Psoas muscle (tissue), 7 donors: ENCODE measurements at regions not wholly inside any gene's neighbourhood (a gene's known extent, or its start where the extent isn't known, plus 50 kb on each side); places are given as distances from the start of the nearest gene placed in this dataset.

ENCODE experiments used
- ATAC-seq, 4 donors: fragments of 200-7000 bp; cut with Tn5 transposase; one replicate each; pipeline ENCODE4 v1.9.1; 2020; ENCODE audit warnings: moderate library complexity in 3 of 4, mild to moderate bottlenecking in 2 of 4
- DNase-seq, 2 donors: peaks; one replicate each; pipeline ENCODE4 v3.0.0-alpha.2; 2020
- H3K27ac ChIP-seq: fragments of 200-600 bp; one replicate; pipeline ENCODE4 v1.8.0; 2022
- H3K27me3 ChIP-seq, 3 donors: fragments of 200-600 bp in 1 of 3; one replicate each; pipeline versions ENCODE4 v1.6.1 to v1.8.0; 2013 to 2022; ENCODE audit warnings: low read length in 2 of 3, mild to moderate bottlenecking in 2 of 3, moderate library complexity in 1 of 3; ENCODE audit not compliant: insufficient read depth in 3 of 3
- H3K36me3 ChIP-seq, 2 donors: fragments of 200-600 bp in 1 of 2; one replicate each; pipeline versions ENCODE4 v1.6.1 to v1.8.0; 2013 to 2022; ENCODE audit warnings: low read depth in 1 of 2, mild to moderate bottlenecking in 1 of 2, moderate library complexity in 1 of 2; ENCODE audit not compliant: insufficient read depth in 1 of 2
- H3K4me1 ChIP-seq: fragments of 200-600 bp; one replicate; pipeline ENCODE4 v1.8.0; 2022
- H3K4me3 ChIP-seq: fragments of 200-600 bp; one replicate; pipeline ENCODE4 v1.8.0; 2022; ENCODE audit warnings: mild to moderate bottlenecking
- H3K9me3 ChIP-seq: fragments of 200-600 bp; one replicate; pipeline ENCODE4 v1.8.0; 2022
- CTCF ChIP-seq: fragments of 200-600 bp; IDR thresholded peaks from one replicate; pipeline ENCODE4 v1.8.0; 2022; ENCODE audit warnings: antibody characterized with exemption
- WGBS, 3 donors: extraction: QIAGEN DNeasy Blood & Tissue Kit; methylation state at CpG; one replicate each; pipeline versions ENCODE4 v1.1.6 to v1.1.7; 2013; 5-methylcytosine and 5-hydroxymethylcytosine counted together
- intact Hi-C, 2 donors: fragments of 100-400 bp; cut with DNase I; formaldehyde crosslinking; loops; one replicate each; pipeline versions ENCODE4 v1.11.0 to v1.14.2; 2022
- donor health status: healthy with polysubstance abuse.
- donor health status: DM: no; HTN: no; CAD: no; lungs with moderate emphysema.
- donor health status: Bipolar disorder and iron deficiency.
- donor health status: healthy.
- donor health status: DM: yes; HTN: yes; CAD: no.
- donor health status: DM: no; HTN: no; CAD: no.
- donor health status: DM: yes; HTN: yes; CAD: no.

DNA sequence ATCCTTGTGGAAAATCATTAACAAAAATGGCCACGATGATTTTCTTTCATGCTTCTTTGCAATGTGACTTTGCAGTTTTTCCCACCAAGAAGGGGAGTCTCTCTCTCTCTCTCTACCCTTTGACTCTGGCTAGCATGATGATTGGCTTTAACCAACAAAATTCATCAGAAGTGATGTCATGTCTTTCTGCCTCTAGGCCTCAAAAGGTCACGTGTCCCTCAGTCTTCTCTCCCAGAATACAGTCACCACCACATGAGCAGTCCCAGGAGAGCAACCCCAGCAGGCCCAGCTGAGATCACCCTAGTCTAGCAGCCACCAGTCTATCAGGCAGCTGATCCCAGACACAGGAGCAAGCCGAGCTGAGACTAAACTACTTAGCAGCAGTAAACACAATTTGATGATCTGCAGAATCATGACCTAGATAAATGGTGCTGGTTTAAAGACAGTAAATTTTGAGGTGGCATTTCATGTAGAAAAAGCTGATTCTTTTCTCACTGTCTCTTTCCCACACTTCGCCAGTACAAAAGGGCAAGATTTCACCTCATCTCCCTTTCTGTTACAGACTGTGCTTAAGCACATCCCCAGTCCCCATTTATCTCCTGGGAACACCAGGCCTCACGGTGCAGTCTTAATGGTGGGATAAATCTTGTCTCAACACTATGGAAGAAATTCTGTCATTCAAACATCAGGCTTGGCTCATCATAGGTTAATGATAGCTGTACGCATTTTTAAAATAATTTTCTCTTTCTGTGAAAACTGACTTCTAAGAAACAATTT, 132.7 kb downstream of the SCG2 start:
- no peaks in the 10 kb centered on the region for H3K9me3 ChIP-seq
- no peaks in the 10 kb centered on the region for H3K36me3 ChIP-seq
- H3K27ac ChIP-seq: peak overlapping the region; percentile 38
- no peaks in the 10 kb centered on the region for H3K27me3 ChIP-seq
- WGBS, 3 donors: 43 to 60% (median 45%) methylated on average over 6 of the region's 6 CpGs
- no peak for TF ChIP-seq CTCF
- intact Hi-C loops: loop anchor here in 1 of 2 donors (10.0 kb wide), 1 partner anchor 145 kb away; no protein-coding TSS in a partner anchor
- no peaks in the 10 kb centered on the region for H3K4me1 ChIP-seq
- H3K4me3 ChIP-seq: no peak overlapping the region
- DNase-seq (peak; percentile 58 to 67), ATAC-seq (peak; percentile 29 to 47 (median 40))

DNA sequence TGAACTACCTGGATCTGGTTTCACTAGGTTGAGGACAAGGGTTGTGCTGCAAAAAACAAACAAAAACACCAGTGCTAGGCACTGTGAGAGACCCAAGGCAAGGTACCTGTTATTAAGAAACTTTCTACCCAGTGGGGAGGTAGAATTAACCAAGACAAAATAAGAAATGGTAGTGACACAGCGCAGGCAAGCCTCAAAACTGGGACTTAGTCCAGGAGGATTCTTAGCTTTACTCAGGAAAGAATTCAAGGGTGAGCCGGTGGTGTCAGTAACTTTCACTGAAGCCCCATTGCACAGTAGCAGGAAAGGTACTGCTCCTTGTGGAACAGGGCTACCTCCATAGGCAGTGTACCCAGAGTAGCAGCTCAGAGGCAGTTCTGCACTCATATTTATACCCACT, 131.6 kb downstream of the SCG2 start:
- Histone ChIP-seq H3K27ac (no peak overlapping the region), H3K9me3 (no peaks in the 10 kb centered on the region), H3K27me3 (no peaks in the 10 kb centered on the region), H3K4me3 (no peak overlapping the region), H3K36me3 (no peaks in the 10 kb centered on the region), H3K4me1 (no peaks in the 10 kb centered on the region)
- no peak for TF ChIP-seq CTCF
- intact Hi-C loops: no loop called here
- ATAC-seq (no peak), DNase-seq (no peak)
- WGBS, 3 donors: 31 to 59% (median 33%) methylated on average over 2 of the region's 2 CpGs

- DNase-seq (no peak), ATAC-seq (no peak)
- 93 to 96% (median 94%) methylated on average over 4 of the region's 4 CpGs for WGBS, 3 donors
Measured at GRCh38 chr2:223472771-223473170, 129.4 kb downstream of the SCG2 start.

GRCh38 chr2:223474893-223475292, 127.3 kb downstream of the SCG2 start:
- Histone ChIP-seq H3K4me3 (no peak overlapping the region), H3K27ac (no peak overlapping the region), H3K27me3 (no peaks in the 10 kb centered on the region), H3K9me3 (no peaks in the 10 kb centered on the region), H3K36me3 (no peaks in the 10 kb centered on the region), H3K4me1 (no peaks in the 10 kb centered on the region)
- no peak for DNase-seq
- ATAC-seq: no peak
- 47 to 57% (median 54%) methylated on average over 2 of the region's 2 CpGs for WGBS, 3 donors
- TF ChIP-seq CTCF: no peak
- intact Hi-C loops: no loop called here

More at GRCh38 chr2:223472771-223473170, 129.4 kb downstream of the SCG2 start:
- intact Hi-C loops: no loop called here
- Histone ChIP-seq H3K27ac (no peak overlapping the region), H3K9me3 (no peaks in the 10 kb centered on the region), H3K27me3 (no peaks in the 10 kb centered on the region), H3K36me3 (no peaks in the 10 kb centered on the region), H3K4me1 (no peaks in the 10 kb centered on the region), H3K4me3 (no peak overlapping the region)
- TF ChIP-seq CTCF: no peak

GRCh38 chr2:223475901-223476300, 126.3 kb downstream of the SCG2 start:
- no peaks in the 10 kb centered on the region for H3K36me3 ChIP-seq
- intact Hi-C loops: no loop called here
- H3K4me3 ChIP-seq: no peak overlapping the region
- no peaks in the 10 kb centered on the region for H3K9me3 ChIP-seq
- DNase-seq: no peak
- no peak for TF ChIP-seq CTCF
- H3K27me3 ChIP-seq: no peaks in the 10 kb centered on the region
- 65 to 67% (median 67%) methylated on average over 2 of the region's 2 CpGs for WGBS, 3 donors
- no peaks in the 10 kb centered on the region for H3K4me1 ChIP-seq
- ATAC-seq: no peak
- H3K27ac ChIP-seq: no peak overlapping the region
